NK-92 treated with Interleukin-12 subunit alpha and Interleukin-12 subunit beta, amount 100 ng/mL, for 24 hours (cell line): ENCODE measurements at regions not wholly inside any gene's neighbourhood (a gene's known extent, or its start where the extent isn't known, plus 50 kb on each side); places are given as distances from the start of the nearest gene placed in this dataset.

Experiments
- DNase-seq: peaks from one replicate; lab custom pipeline; 2025; lab: John Stamatoyannopoulos, UW

DNA sequence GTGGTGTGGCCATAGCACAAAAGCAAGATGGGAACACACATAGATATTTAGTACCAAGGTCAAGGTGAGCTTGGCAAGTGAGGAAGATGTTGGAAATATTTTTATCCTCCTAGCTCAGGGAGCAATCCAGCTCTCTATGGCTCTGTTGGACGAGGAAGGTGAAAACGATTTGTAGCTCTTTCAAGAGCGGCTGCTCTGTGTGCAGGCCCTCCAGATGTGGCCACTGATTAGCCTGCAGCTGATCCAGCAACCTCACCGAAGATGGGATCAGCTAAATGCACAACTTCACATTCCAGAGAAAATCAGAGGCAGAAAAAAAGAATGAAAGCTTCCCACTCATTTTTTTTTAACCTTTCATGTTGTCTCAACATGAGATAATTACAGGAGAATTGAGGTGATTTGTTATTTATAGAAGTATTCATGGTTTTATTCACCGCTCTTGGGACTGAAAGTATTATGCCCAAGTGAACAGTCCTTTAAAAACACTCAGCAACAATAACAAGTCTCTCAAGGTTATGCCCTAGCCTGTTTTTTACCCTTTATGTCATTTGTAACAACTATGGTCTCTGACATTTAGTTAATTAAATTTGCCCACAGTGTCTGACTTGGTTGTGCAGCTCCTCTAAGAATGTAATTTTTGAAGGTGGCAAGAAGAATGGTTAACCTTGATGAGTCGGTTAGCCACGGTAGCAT is 213.6 kb upstream of the ADARB2 start:
- no peak for DNase-seq

DNA sequence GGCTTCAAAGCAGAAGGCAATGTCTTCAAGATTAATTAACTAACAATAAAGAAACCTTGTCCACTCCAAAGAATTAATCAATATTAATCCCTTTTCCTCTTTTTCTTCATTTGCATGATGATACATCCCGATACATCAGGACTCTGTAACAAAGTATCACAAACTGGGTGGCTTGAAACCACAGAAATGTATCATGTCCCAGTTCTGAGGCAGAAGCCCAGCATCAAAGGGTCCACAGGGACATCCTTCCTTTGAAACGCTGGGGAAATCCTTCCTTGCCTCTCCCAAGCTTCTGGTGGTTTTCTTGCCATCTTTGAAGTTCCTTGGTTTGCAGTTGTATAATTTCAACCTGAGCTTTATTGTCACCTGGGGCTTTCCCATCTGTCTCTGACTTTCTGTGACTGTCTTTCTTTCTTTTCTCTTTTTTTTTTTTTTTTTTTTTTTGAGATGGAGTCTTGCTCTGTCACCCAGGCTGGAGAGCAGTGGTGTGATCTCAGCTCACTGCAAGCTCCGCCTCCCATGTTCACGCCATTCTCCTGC is 210.2 kb upstream of the ADARB2 start:
- DNase-seq = no peak

DNA sequence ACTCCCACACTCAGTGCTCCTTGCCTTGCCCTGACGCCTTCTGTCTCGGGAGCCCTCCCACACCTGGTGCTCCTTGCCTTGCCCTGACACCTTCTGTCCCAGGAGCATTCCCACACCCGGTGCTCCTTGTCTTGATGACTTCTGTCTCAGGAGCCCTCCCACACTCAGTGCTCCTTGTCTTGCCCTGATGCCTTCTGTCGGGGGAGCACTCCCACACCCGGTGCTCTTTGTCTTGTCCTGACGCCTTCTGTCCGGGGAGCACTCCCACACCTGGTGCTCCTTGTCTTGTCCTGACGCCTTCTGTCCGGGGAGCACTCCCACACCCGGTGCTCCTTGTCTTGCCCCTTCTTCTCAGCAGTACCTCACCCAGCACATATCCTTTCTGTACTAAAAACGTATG is 207.2 kb upstream of the ADARB2 start:
- DNase-seq = no peak

DNA sequence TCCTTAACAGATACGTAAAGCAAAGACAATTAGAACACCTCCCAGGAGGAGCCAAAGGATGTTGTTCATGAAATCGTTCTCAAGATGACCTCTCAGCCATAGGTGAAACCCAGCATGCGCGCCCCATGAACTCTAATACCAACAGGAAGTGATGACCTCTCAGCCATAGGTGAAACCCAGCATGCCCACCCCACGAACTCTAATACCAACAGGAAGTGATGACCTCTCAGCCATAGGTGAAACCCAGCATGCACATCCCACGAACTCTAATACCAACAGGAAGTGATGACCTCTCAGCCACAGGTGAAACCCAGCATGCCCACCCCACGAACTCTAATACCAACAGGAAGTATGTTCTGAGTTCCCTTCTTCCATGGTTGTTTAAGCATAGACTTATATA is 205.2 kb upstream of the ADARB2 start:
- DNase-seq = no peak

DNA sequence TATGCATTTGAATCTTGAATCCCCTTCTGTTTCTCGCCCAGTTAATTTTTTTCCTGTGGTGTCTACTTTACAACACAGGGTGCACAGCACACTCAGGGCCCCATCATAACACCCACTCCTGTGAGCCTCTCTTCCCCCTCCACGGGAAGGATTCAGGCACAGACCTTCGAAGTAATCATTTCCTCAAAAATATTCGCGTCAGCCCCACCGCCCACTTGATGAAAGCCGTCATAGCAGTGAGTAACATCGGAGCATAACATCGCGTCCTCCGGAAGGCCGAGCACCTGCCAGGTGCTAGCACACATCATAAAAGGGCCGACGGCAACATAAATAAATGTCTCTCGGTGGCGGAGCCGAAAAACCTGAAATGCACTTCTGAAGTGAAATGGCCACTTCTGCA is 201.7 kb upstream of the ADARB2 start:
- no peak for DNase-seq

DNA sequence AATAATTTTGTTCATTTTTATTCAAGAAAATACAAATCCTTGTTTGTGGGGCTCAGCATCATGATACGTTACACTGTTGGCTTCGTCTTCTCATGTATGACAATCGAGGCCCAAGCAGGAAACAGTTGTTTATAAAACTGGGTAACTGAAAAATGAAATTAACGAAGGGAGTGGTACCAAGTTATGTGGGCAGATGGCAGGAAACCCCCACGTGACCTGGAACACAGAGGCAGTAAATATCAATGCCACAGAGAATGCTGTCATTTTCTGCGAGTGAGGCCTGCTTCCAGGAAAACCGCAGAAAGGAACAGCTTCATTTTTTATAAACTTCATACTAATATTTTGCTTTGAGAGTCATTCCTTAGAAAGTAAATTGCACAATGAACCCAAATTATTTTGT is 201.0 kb upstream of the ADARB2 start:
- no peak for DNase-seq

DNA sequence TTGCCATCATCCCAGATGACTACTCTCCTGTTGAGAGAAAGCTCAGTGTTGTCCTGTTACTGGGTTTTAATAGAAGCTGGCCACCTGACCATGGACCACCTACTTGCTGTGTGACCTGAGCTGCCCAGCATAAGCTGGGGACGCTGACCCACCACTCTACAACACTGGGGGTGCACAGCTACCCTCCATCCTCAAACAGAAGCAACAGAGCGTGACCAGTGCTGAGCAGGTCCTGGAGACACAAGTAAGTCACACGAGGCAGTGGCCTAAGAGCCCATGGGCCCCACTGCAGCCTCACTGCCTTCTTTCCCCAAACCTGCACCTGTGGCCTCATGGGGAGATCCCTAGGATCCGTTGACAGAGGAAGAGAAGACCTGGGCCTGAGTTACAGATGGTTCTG is 198.6 kb upstream of the ADARB2 start:
- no peak for DNase-seq

DNA sequence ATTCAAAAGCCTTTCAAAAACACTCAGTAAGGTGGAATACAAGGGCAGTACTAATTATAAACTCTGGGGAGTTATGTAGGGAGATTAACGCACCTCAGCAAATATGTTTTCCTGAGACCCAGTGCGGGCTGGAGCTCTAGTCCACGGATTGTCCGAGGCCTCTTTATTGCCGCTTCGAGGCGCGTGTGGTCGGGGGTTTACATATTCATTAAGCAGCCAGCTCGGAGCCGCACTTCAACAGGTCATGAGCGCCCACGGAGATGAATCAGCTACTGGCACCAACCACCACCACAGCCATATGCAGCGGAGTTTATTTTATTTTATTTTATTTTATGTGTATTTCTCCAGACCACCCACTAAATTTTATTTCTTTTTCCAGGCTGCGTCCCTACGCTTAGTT is 195.9 kb upstream of the ADARB2 start:
- no peak for DNase-seq

DNA sequence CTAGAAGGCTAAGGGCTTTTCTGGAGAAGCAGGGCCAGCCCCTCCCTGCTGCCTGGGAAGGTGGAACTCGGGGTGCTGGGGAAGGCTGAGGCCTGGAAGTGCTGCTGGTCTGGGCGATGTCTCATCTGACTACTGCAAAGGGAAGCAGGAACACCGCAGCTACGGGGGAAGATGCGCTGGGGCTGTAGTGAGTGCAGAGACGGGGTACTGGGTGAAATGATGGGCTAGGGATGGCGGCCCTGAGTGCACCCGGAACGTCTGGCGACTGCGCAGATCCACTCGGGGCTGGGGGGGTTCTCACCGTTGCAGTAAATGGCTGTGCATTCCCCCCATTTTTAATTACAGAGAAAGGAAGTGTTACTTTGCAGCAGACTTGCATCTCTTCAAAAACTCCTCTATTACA is 195.4 kb upstream of the ADARB2 start:
- no peak for DNase-seq

DNA sequence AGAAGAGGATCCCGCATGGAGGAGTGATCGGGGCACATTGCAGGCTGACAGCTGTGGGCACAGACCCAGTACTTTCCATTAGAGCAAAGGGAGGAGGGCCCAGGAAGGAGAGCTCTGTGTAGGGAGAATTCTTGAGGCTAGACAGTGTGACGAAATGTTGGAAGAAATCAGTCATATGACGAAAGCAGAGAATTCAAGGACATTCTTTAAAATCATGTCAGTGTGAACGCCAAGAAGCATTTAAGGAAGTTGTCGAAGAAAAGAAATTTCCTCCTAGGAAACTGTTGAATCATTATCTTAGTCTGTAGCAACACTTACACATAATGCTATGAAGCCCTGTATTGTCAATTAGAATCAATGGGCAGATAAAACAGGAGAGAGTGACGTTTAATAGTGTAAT is 191.3 kb upstream of the ADARB2 start:
- no peak for DNase-seq

DNA sequence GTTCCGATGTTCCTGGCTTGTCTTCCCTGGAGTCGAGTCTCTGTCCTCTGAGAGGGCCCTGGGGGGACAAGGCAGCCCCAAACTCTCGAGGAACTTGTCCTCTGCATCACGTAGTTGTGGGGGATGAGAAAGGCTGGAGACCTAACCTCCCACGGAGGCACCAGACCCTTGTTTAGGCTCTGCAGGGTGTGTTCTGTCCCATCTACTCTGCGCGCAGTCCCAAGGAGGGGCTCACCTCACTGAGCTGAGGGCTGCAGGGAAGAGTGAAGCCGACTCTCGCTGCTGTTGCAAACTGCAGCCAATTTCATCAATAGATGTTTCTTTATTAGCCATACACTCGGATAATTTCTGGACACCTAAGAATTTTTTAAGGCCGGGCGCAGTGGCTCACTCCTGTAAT is 186.7 kb upstream of the ADARB2 start:
- DNase-seq = no peak

DNA sequence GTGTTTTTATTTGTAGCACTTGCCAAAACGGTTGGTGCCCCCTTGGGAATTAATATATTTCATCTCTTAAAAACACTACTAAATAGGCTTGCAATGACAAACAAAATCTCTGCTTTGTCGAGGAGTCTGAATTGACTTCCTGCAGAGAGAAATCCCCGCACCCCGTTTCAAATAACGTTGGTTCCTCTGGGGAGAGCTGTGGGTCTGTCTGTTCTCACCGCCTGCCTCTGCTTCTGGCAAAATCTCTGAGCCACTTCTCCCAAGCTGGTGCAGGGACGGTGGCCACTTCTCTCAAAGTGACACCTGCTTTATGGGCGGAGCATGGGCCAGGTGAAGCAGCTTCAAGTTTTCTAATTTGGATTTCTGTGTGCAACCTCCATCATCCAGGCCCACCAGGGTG is 186.3 kb upstream of the ADARB2 start:
- DNase-seq = no peak

DNA sequence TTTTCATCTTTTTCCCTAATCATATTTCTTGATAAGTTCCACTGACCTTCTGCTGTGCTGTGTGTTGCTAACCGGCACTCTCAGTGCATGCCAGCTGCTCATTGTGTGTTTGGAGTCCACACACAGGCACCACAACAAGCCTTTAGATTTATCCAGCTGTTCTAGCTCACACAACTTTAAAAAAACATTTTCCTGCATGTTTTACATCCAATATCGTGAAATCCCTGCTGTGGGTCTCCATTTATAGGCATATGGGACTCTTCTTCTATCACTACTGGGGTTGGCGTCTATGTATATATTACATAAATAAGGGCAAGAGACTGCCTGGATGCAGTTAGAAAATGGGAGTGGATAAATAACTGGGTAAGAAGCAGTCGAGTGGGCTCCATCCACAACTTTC is 183.6 kb upstream of the ADARB2 start:
- no peak for DNase-seq

DNA sequence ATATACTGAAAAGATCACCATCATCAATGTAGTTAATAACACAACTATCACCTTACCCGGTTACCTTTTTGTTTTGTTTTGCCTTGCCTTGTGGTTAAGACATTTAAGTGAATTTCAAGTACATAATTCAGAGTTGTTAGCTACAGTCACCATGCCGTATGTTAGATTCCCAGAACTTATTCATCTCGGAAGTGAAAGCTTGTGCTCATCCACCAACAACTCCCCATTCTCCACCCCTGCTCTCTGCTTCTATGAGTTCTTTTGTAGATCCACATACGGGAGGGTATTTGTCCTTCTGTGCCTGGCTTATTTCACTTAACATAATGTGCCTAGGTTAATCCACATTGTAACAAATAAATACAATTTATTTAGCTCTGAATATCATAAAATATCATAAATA is 182.8 kb upstream of the ADARB2 start:
- DNase-seq = no peak

DNA sequence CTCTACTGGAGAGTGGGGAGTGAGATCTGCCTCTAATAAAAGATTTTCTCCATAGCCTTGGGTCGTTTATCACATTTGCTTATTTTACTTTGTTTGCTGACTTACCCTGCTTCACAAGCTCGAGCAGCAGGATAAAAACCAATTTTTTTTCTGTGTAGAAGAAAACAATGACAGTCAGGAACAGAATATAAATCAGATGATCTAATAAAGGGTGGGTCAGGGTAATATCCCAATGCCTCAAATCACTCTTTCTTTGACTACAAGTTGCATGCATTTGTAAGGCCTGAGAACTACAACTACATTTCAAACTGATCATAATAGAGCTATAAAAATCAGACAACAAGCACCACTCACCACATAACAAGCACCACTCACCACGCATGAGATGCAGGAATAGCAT is 174.4 kb upstream of the ADARB2 start:
- no peak for DNase-seq

DNA sequence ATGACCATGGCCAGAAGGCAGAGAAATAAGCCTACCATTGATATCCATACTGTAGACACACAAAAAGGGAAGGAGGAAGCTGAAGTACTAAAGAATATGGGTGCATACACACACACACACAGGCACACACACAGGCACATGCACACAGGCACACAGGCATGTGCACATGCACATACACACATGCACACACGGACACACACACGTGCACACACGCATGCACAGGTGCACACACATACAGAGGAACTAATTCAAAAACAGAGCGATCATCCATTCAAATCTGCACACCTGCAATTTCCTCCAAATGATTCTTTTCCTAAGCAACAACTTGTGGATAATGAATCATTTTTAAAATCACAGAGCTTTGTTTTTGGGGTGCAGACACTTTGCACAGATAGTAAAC is 166.7 kb upstream of the ADARB2 start:
- no peak for DNase-seq

DNA sequence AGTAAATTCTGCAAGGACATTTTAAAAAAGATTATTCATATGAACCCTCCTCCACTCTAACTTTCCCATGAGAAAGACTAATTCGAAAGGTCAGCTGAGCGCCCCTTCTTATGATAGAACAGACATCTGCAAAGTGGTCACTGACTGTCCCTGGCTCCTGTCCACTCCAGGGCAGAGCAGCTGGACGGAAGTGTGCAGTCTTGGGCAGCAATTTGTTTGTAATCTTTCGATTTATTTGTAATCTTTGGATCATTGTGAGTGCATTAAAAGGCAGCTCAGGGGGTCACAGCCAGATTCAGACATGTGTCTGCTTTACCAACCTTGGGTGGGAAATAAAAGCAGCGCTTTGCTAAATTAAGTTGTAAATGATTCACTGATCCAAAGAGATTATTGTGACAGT is 158.8 kb upstream of the ADARB2 start:
- no peak for DNase-seq

DNA sequence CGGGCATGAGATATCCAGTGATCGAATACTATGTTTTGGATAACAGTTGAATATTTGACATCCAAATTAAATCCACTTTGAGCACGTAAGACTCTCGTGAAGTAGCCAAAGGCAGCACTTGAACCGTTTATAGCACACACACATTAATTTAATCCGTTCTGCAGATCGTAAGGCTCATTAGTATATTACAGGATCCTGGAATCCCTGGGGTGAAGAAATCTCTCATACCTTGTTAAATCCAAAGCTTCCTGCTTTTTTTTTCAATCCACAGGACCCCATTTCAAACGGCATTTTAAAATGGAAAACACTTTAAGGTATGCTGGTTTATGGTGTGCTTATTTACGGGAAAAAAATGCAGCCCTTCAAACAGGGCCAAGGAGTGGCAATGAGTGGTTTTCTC is 158.4 kb upstream of the ADARB2 start:
- no peak for DNase-seq

DNA sequence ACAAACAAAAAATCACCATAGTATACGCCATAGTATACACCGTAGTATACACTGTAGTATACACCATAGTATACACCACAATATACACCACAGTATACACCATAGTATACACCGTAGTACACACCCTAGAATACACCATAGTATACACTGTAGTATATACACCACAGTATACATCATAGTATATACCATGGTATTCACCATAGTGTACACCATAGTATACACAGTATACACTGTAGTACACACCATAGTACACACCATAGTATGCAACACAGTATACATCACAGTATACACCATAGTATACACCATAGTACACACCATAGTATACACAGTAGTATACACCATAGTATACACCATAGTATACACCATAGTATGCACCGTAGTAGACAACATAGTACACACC is 157.6 kb upstream of the ADARB2 start:
- no peak for DNase-seq

DNA sequence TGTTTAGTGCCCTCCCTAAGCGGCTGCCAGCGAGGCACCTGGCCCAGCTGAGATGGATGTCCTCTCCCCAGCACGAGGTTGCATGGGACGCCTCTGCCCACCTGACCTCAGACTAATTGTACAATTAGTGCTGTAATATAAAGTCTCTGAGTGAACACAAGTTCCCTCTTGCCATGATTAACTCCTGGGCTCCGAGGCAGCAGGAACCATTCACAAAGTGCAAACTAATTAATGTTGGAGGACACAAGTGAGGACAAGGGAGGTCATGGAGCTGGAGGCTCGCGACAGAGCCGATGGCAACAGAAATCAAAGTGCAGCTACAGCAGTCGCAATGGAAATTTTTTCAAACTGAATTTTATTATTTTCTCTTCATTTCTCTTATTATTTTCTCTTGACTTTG is 156.6 kb upstream of the ADARB2 start:
- no peak for DNase-seq

DNA sequence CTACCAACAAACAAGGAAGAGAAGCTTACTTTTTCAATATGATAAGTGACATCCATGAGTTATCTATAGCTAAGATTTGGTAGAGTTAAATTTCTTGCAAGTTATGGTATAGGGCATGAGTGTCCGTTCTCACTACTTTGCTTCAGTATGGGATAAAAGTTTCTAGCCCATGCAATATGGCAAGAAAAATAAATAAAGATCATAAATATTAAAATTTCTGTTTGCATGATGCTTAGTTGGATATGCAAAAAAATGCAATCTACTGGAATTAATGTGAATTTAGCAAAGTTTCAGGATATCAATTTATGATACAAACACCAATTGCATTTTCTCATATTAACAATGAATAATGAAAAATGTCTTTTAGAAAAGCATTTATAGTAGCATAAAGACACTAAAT is 148.7 kb upstream of the ADARB2 start:
- DNase-seq = no peak

DNA sequence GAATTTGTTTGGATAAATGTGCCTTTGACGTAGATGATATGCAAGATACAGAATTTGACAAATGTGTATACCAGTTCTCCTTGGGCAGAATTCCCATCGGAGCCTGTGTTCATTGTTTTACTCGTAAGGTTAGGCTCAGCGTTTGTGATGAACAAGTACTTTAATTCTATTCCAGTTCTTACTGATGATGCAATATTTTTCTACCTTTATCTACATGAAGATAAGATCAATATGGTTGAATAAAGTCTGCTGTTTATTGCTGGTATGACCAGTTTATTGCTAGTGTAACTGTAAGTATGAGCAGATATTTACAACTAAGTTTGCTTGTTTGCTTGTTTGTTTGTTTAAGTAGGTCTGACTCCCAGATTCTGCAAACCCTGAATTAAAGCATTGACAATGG is 145.4 kb upstream of the ADARB2 start:
- no peak for DNase-seq

DNA sequence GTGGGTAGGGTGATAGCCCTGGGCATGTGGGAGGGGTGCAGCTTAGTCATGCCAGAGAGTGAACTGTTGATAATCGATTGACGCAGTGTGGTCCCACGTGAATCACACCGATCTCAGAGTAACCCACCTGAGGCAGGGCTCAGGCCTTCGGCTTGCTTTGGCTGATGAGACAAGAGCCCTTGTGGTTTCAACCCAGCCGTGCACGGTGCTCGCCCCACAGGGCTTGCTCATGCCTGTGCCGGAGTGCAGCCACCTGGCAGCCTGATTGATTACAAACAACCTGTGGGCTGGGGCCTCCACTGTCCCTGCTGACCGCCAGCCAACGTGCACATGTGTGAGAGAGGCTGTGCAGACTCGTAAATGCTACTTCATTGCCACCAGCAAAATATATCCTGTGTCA is 144.9 kb upstream of the ADARB2 start:
- DNase-seq = no peak

DNA sequence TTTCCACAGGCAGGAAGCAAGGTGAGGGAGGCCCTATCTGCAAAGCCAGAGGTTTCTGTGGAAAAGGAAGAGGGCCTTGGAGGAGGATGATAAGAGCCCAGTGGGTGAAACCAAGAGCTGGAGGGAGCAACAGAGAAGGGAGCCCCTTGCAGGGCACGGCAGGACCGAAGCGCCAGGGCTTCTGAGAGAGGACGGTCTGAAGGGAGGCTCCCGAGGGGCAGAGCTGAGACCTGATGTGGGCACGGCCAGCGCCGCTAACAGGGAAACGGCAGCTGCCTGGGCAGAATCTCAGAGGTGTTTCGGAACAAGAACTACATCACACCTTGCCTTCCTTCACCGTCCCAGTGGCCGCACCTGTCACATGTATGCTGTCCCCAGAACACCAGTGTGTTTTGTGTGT is 144.3 kb upstream of the ADARB2 start:
- DNase-seq = no peak

DNA sequence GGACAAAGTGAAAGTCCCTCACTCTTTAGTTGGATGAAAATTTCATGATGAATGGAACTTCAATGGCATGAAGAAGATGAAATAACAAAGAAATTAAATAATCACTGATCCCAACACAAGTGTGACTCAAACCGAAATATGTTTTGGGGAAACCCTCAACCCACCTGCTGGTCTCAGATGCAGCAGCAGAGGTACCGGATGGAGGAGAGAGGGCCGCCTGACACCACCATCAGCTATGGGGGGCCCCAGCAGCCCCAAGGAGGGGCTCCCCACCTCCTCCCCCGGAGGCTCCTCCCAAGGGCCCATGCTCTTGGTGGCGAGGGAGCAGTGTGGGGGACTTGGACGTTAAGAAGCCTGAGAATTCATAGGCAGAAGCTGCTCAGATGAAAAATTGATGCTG is 137.2 kb upstream of the ADARB2 start:
- no peak for DNase-seq
